Thyroid gland (tissue), 4 donors: ENCODE measurements at regions not wholly inside any gene's neighbourhood (a gene's known extent, or its start where the extent isn't known, plus 50 kb on each side); places are given as distances from the start of the nearest gene placed in this dataset.

Source experiments
- POLR2A ChIP-seq, 2 donors: fragments of 450-650 bp; IDR thresholded peaks; one replicate each; pipeline ENCODE4 v1.6.1; 2017; ENCODE audit warnings: antibody characterized with exemption in 2 of 2, mild to moderate bottlenecking in 2 of 2, moderate library complexity in 1 of 2
- TF ChIP-seq, protein P1 (sequence below), 6 experiments: fragments of 200-600 bp in 3 of 6; fragments of 450-650 bp in 3 of 6; sonication (generic) in 3 of 6; IDR thresholded peaks; one replicate each; pipeline ENCODE4 v1.5.1; 2016 to 2019; ENCODE audit warnings: antibody characterized with exemption in 6 of 6, mild to moderate bottlenecking in 2 of 6, inconsistent platforms in 1 of 6, moderate library complexity in 1 of 6

DNA sequence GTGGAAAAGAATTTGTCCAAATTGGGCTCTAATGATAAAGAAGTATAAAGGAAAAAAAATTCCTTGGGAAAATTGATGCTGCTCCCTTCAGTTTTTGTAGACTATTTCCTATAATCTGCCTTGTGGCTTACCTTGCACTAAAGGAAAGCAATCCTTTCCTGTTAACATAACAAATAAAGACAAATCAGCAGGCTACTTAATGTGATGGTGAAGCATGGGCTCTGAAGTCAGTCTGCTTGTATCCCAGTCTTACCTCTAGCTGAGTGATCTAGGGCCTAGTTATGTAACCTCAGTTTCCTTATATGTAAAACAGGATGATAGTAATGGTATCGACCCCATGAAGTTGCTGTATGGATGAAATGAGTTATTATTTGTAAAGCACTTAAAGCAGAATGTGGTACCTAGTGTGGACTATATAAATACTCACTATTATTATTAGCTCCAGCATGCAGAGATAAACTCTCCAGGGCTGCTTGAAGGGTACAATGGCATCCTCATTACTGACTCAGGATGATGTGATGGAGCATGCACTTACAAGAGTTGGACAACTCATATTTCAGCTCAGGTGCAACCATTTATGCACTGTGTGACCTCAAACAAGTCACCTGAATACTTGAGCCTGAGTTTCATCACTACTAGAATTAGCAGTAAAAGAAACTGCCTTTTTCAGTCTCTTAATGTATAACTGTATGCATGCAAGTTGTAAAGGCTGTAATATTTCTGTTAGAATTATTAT is 156.1 kb downstream of the DKK1 start:
- TF ChIP-seq, protein P1, sequence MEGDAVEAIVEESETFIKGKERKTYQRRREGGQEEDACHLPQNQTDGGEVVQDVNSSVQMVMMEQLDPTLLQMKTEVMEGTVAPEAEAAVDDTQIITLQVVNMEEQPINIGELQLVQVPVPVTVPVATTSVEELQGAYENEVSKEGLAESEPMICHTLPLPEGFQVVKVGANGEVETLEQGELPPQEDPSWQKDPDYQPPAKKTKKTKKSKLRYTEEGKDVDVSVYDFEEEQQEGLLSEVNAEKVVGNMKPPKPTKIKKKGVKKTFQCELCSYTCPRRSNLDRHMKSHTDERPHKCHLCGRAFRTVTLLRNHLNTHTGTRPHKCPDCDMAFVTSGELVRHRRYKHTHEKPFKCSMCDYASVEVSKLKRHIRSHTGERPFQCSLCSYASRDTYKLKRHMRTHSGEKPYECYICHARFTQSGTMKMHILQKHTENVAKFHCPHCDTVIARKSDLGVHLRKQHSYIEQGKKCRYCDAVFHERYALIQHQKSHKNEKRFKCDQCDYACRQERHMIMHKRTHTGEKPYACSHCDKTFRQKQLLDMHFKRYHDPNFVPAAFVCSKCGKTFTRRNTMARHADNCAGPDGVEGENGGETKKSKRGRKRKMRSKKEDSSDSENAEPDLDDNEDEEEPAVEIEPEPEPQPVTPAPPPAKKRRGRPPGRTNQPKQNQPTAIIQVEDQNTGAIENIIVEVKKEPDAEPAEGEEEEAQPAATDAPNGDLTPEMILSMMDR (IDR thresholded peaks at IDR 0.05) = no peak
- TF ChIP-seq POLR2A (IDR thresholded peaks at IDR 0.05) = no peak
